ENCODE measurements at regions not wholly inside any gene's neighbourhood (a gene's known extent, or its start where the extent isn't known, plus 50 kb on each side); places are given as distances from the start of the nearest gene placed in this dataset.
"Not testable (repeated sequence)": the region's sequence is repeated elsewhere in the genome, so short reads cannot be mapped to it uniquely, and the experiment has no call there.

DNA sequence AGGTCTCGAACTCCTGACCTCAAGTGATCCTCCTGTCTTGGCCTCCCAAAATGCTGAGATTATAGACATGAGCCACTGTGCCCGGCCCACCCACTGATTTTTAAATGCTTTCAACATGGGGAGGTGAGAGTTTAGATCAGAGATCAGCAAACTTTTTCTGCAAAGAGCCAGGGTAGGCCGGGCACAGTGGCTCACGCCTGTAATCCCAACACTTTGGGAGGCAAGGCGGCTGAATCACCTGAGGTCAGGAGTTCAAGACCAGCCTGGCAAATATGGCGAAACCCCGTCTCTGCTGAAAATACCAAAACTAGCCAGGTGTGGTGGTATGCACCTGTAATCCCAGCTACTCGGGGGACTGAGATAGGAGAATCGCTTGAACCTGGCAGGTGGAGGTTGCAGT is 88.3 kb upstream of the LHX1 start:
- not testable (repeated sequence) for DNase-seq

DNA sequence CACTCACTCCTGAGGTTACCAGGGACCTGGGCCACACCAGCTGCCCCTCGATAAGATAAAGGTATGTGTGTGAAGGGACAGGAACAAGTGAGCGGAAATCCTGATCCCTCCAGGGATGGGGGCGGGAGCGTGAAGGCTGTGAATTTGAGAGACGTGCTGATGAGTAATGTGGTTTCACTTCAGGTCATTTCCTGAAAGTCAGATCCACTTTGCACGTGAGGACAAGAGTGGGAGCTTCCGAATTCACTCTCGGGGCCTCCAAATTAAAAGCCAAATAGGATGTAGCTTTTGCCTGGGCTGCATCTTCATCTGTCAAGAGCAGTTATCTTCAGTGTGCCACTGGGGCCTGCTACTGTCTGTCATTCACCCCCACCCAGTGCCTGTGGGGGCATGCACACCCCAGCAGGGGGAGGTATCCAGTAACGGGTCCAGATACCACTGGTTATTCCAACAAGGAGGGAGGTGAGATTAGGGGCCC is 87.4 kb upstream of the LHX1 start:
- peak; percentile 46 for DNase-seq

DNA sequence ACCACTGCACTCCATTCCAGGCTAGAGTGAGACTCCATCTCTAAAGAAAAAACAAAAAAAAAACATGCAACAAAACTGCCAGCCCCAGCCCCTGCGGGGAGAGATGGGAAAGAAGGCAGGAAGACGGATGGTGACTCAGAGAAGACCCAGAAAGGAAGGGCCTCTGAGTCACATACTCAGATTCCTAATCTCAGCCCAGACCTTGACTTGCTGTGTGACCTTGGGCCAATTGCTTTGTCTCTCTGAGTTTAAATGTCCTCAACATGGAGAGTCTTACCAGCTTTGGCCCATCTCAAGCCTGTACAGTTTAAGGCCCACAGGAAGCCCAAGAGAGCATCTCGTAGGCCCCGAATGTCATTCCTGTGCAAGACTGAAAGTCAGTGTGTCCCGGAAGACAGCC is 86.5 kb upstream of the LHX1 start:
- DNase-seq: no peak

DNA sequence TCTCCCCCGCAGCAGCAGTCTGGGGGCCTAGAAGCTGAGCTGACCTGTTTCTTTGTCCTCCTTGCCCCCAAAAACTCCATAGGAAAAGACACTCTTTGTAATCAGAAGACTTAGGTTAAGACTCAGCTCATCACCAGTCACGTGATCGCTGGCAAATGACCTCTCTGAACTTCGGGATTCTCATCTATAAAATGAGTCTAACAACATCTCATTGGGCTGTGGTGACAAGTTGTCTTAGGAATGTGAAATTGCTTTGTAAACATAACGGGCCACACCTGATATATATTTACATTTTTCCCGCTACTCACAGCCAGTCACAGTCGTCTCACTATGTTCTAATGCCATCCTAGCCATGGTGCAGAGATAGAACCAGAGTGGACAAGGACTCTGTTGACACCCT is 86.0 kb upstream of the LHX1 start:
- DNase-seq: no peak

DNA sequence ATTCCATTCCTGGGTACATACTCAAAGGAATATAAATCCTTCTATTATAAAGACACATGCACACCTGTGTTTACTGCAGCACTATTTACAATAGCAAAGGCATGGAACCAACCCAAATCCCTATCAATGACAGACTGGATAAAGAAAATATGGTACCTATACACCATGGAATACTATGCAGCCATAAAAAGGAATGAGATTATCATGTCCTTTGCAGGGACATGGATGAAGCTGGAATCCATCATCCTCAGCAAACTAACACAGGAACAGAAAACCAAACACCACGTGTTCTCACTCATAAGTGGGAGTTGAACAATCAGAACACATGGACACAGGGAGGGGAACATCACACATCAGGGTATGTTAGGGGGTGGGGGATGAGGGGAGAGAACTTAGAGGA is 84.8 kb upstream of the LHX1 start:
- not testable (repeated sequence) for DNase-seq

DNA sequence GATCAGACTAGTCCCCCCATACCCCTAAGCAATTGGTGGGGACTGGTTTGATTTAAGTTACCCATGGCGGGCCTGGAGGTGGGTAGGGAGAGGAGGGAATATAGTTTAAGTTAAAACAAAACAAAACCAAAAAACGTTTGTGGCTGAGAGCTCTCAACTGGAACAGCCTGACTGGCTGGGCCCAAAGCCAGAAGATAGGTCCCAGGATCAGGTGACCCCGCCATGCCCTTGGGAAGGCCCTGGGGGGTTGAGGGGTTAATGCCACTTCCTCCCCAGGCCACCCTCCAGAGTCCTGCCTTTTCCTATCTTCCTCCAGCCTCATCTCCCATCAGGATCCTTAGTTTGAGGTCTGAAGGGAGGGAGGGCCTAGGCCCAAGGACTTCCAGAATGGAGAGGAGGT is 82.3 kb upstream of the LHX1 start:
- DNase-seq: no peak

DNA sequence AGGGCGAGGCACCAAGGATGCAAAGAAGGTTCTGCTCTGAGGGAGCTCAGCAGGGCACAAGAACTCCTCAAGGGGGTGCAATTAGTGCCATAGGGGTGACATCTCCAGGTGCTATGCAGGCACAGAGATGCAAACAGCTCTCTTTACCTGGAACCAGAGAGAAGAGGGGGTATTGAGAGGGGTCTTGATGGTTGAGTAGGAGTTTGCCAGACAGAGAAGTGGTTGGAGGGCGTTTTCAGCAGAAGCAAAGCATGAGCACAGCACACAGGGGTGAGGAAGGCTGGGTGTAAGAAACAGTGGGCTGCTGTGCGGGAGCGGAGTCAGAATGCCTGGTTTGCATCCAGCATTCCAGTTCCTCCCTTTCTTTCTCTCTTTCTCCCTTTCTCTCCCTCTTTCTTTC is 81.8 kb upstream of the LHX1 start:
- DNase-seq: no peak

DNA sequence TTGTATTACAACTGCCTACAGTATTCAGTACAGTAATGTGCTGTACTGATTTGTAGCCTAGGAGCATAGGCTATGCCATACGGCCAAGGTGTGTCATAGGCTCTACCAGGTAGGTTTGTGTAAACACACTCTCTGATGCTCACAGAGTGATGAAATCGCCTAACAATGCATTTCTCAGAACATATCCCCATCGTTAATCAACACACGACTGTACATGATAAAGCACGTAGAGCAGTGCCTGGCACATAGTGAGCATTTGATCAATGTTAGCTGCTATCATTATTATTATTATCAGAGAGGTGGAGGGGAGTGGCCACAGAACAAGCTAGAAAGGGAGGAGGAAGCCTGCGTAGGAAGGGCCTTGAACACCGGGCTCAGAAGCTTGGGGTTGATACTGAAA is 81.1 kb upstream of the LHX1 start:
- no peak for DNase-seq

DNA sequence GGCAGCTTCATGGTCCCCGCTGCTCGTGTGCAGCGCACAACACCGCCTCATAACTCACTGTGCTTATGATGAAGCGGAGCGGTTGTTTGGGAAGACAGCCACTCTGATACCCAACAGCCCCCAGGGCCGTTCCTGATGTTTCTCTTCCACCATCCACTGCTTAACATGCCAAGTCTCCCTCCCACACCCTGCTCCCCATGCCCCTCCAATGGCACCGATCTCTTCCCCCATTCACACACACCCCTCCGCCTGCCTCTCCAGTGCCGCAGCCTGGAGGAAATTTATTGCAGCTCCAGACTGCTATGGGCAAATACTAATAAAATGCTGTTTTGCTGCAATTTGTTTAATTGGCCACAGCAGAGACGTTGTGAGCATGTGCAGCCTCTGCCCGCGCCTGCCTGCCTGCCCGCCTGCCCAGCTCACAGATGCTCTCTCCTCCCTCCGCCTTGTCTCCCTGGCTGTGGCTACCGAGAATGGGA is 80.3 kb upstream of the LHX1 start:
- DNase-seq: no peak

DNA sequence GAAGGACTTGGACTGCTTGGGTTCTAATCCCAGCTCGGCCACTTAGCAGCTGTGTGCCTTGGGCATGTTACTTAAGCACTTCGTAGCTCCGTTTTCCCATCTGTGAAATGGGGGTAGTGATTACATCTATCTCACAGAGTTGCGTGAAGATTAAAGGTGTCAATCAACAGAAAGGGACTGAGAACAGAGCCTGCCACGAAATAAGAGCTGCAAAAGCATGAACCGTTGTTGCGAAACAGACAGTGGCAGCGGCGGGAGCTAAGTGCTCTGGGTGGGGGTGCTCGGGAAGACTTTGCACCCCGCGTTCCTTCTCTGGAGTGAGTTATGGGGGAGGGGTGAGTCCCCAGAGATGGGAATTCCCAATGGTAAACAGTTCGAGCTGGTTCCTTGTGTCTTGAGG is 79.6 kb upstream of the LHX1 start:
- no peak for DNase-seq

DNA sequence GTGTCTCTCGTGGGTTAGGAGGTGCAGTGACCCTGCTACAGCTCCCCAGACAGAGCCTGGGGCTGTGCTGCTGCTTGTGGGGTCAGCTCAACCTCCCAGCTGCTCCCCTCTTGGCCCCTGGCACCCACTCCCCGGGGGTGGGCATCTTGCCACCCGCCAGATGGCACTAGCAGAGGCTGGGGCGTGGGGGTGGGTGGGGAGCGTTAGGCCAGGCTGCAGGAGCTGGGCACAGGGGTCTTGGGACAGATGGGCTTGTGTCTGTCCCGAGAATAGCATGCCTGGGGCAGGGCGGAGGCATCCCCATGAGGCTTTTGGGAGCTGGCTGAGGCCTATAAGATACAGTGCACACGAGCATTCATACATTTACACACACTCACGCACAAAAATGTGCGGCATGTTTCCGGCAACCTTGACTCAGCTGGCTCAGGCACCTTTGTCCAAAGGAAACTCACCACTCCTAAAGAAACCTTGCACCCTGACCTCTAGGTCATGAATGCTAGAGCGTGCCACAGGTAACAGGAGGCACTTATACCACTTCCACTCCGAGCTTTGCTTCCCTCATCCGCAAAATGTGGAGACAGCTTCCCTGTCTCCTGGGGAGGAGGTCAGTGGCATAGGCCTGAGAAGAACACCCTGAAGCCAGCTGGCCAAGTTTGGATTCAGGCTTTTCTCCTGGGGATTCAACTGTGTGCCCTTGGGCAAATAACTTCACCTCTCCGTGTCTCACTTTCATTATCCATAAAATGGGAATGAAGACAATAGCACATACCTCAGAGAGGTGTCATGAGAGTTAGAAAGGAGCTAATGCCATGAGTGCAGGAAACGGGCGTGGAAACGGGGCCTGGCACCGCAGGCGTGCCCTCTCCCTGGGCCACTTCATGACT is 78.9 kb upstream of the LHX1 start:
- no peak for DNase-seq

DNA sequence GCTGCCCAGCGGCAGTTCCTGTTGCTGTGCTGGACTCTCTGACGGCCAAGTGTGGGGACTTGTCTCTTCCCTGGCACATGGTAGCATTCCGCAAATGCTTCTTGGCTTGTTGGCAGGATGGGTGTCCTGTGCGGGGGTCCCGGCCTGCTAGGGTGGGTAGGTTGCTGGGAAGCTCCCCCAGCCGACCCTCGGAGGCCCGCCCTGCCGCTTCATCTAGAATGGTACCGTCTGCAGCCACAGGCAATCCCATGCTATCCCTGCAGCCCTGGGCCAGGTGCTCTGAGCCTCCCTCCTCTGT is 78.3 kb upstream of the LHX1 start:
- no peak for DNase-seq

DNA sequence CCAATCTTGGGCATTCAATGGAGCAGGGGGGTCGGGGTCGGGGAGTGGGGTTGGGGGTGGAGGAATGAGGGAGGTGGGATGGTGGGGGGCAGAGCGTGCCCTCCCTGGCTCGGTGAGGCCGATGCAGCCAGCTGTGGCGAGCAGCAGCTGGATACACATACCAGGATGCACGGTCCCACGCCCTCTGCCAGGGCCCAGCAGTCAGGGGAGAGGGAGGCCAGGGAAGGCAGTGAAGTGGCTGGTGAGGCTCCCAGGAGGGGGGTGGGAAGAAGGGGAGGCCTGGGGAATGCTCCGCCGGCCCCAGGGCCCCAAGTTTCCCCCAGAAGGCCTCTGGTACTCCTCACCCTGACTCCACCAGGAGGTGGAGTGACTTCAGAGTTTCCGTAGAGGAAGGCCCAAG is 77.6 kb upstream of the LHX1 start:
- DNase-seq: no peak

DNA sequence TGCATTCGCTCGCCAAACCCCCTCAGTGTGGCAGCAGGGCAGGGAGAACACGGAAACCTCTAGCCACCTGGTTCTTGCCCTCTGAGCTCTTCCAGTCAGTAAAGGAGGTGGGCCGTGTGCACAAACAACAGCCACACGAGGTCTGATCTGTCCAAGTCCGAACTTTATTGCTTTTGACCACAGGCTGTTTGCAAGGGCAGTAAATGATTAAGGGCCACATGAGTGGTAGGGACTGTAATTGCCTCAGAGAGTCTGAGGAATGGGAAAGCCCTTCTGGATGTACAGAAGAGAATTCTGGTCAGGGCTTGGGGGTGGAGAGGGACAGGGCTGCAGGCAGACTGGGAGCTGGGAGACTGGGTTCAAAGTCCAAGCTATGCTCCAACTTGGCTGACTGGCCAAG is 75.7 kb upstream of the LHX1 start:
- DNase-seq: no peak

DNA sequence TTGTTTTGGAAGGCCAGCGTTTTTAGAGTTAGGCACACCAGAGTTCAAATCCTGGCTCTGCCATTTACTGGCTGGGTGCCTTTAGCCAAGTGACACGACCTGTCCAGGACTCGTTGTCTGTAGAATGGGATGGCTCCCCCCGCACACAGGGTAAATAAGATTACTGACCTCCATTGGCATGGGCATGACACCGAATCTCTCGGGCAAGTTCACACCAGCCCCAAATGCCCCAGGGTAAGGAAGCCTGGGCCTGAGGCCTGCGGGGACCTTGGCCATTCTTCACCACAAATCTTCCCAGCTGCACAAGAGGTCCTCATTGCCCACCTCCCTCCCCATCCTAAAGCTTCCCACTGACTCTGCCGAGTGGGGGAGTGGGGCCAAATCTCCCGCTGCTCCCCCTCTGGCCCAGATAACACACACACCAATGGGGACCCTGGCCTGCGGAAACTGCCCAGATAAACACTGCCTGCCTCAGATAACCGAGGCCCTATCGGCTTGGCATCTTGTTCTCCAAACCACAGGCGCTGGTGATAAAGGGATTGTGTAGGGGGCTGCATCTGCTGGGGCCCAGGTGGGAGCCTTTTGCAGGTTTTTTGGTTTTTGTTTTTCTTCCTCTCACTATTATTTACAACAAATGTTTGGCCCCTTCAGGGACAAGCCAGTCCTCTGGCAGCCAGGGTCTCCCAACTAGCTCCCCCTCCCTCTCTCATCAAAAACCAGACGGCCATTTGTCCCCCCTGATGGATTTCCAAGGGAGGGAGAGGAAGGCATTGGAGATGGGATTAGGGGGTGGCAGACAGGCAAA is 75.0 kb upstream of the LHX1 start:
- peak; percentile 60 for DNase-seq

DNA sequence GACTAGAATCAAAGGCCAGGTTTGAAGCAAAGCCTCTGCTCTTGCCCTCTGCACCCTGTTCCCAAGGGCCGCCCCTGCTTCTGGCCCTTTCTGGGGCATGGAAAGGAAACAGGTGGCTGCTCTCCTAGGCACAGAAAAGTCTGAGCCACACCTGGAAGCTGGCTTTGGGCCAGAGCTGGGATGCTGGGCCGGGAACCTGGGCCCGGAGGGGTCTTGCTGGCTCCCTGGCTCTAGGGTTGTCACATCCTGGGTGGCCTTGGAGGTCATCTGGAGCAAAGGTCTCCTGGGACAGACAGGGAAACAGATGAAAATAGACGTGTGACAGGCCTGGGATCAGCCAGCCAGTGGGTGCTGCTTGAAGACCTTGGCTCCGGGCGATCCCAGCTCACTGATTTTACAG is 74.1 kb upstream of the LHX1 start:
- DNase-seq: no peak

DNA sequence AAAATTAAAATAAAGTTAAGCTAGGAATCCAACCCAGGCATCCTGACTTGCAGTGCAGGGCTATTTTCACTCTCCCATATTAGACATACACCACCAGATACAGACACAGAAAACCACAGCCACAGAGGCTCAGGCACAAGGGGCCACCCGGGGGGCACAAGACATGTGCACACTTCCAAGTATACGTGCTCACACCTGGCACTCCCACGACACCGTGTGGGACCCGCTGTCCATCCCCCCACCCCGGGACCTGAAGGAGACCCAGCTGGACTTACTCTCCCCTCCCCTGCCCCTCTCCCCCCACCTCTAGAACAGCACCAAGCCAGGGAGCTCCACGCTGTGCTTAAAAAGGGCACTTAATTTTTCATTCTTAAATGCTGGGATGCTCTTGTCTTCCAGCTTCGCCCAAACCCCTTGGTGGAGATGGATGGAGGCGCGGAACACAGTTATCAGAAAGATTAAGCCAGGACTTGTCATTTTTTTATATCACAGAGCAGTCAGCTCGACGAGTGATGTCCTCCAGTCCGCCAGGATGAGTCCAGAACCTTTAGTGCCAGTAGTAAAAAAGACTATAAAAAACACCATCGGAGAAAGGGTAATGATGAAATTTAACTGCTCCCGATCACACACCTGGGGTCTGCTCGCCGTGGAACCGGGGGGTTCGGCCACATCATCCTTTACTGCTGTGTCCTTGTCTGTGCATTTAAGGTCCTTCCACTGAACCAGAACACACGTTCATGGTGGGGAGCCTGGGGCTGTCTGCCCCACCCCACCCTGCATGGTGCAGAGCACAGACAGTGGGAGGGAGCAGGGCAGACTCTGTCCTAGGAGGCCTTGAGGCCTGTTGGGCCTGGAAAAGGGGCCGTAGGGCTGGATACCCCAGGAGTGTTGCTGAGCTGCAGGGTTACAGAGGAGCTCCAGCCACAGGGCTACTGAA is 73.3 kb upstream of the LHX1 start:
- DNase-seq: no peak

DNA sequence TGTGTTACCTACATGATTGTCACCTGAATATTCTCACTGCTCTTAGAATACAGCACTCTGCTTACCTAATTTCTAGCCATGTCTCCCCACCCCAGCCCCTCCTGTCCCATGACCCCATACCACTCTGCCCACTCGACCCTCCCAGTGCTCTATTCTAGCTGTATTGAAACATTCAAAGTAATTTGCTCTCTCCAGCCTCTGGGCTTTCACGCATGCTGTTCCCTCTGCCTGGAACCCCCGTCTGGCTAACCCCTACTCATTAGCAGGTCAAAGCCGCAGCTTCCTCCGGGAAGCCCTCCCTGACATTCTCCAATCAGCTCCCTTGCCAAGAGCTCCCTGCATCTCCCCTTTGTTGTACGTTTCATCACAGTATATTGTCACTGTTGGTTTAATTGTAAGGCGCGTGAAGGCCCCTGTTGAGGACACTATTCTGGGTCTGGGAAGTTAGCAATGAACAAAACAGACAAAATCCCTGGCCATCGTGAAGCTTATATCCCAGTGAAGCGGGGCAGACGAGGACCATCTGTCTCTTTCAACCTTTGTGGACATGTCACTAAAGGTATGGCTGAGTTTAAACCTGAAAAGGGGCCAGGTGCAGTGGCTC is 72.3 kb upstream of the LHX1 start:
- DNase-seq: no peak

DNA sequence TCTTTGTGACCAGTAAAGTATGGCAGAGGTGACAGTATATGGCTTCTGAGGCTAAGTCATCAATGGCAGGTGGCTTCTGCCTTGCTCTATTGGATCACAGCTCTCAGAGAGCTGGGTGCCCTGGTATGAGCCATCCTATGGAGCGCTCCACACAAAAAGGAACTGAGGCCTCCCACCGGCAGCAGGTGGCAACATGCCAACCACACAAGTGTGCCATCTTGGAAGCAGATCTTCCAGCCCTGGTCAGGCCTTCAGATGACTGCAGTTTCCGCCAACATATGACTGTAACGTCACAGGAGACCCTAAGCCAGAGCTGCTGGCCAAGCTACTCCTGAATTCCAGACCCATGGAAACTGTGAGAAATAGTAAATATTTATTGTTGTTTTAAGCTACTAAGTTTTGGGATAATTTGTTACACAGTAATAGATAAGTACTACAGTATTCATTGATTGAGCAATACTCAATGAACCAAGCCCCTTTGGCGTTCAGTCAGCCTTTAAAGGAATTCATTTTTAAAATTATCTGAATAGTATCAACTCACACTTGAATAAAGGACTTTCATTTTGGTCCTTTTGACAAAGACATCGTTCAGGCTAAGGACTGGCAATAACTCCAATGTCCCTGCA is 69.4 kb upstream of the LHX1 start:
- DNase-seq: no peak

DNA sequence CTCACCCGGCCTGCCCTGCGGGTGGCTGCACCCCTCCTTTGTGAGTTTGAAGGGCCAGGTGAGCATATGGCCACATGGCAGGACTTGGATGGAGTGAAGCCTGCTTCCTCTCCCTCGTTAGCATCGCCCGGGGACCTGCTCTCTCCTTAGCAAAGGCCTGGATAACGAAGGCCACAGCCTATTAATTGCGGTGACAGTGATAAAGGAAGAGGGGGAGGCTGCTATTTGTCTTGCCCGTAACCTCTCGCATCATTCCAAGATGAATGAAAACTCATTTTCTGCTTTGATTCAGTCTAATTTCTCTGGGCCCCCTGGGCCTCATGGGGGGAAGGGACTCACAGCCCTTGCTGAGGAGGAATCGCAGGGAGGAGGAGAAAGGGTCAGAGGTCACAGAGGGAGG is 68.5 kb upstream of the LHX1 start:
- DNase-seq: no peak

DNA sequence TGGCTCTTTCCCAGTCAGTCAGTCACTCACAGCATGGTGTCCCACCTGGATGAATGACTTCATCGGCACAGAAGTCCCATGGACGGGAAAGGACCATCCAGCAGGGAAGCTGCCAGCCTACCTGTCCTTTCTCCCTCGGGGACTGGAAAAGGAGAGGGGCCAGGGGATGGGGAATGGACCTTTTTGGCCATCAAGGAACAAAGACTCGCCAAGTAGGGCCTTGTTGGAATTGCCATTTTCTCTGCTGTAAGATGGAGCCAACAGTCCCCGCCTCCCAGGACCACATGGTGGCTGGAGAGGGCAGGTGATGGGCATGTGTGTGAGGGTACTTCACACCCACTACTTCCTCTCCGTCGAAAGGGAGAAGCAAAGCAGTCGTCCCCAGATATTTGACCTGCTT is 67.8 kb upstream of the LHX1 start:
- no peak for DNase-seq
